ENCODE measurements at regions not wholly inside any gene's neighbourhood (a gene's known extent, or its start where the extent isn't known, plus 50 kb on each side); places are given as distances from the start of the nearest gene placed in this dataset.

GRCh38 chr16:25523183-25523582, 168.6 kb upstream of the HS3ST4 start:
- Histone ChIP-seq H3K4me1 (ENCODE audit: control insufficient read depth, insufficient read depth, low read length) (no peaks in the 10 kb centered on the region), H3K27me3 (ENCODE audit: control insufficient read depth, insufficient read depth, low read length) (no peaks in the 10 kb centered on the region)

More at GRCh38 chr16:25523183-25523582, 168.6 kb upstream of the HS3ST4 start:
- H3K4me3 ChIP-seq (ENCODE audit: insufficient read depth, low read depth, low read length), result no peak overlapping the region
- H2BK20ac ChIP-seq (ENCODE audit: low read depth, low read length), result no peak overlapping the region
- no peak for DNase-seq
- H3K9me1 ChIP-seq (ENCODE audit: insufficient read depth, low read length), result no peaks in the 10 kb centered on the region
- in situ Hi-C loops (cut with MboI; ENCODE audit: low sequenced_read_pairs) (loop anchor here (25.0 kb wide), 1 partner anchor 111 kb away; no protein-coding TSS in a partner anchor), intact Hi-C loops (cut with micrococcal nuclease) (no loop called here), dilution Hi-C loops (cut with HindIII; ENCODE audit: low sequenced_read_pairs, unreplicated experiment) (no loop called here)
- H2AK5ac ChIP-seq (ENCODE audit: low read depth, low read length), result no peak overlapping the region
- no peak overlapping the region for H2AK9ac ChIP-seq (replicated peaks; ENCODE audit: low read depth, low read length, poor library complexity)
- ChIA-PET CTCF (no interaction called here), POLR2A (ENCODE audit: unreplicated experiment) (no interaction called here)
- H3K4me2 ChIP-seq (ENCODE audit: low read depth, low read length), result no peak overlapping the region
- H2BK5ac ChIP-seq (ENCODE audit: low read depth, low read length, poor library complexity, severe bottlenecking), result no peak overlapping the region
- H4K91ac ChIP-seq (ENCODE audit: insufficient read depth, low read depth, low read length), result no peak overlapping the region
- H3K23ac ChIP-seq (ENCODE audit: low read depth, low read length), result no peak overlapping the region
- no peak overlapping the region for H3K18ac ChIP-seq (ENCODE audit: low read depth, low read length)
- no peak overlapping the region for H3K56ac ChIP-seq (ENCODE audit: extremely low read depth, insufficient read depth, low read length)
- no peak overlapping the region for H3K4ac ChIP-seq (ENCODE audit: low read depth, low read length)
- no peak for ATAC-seq (ENCODE audit: low read depth)
- no peak overlapping the region for H4K8ac ChIP-seq (ENCODE audit: low read depth in 2 of 2, low read length in 2 of 2)
- no peak overlapping the region for H2BK120ac ChIP-seq (ENCODE audit: low read depth, low read length)
- TF ChIP-seq FOS (IDR thresholded peaks at IDR 0.05; ENCODE audit: low read depth, low read length) (no peak), SMC3 (IDR thresholded peaks at IDR 0.05; ENCODE audit: low read depth, low read length) (no peak), USF2 (IDR thresholded peaks at IDR 0.05; ENCODE audit: low read depth, low read length) (no peak), MAZ (IDR thresholded peaks at IDR 0.05; ENCODE audit: borderline replicate concordance, low read depth, low read length) (no peak)
- no peaks in the 10 kb centered on the region for H4K20me1 ChIP-seq (ENCODE audit: insufficient read depth, low read length)
- H3K79me1 ChIP-seq (ENCODE audit: low read depth in 1 of 2, low read length in 2 of 2), result no peaks in the 10 kb centered on the region
- no peak overlapping the region for H4K5ac ChIP-seq (ENCODE audit: low read depth, low read length)
- H2AFZ ChIP-seq (replicated peaks; ENCODE audit: low read length, poor library complexity), result no peak overlapping the region
- H3K14ac ChIP-seq (replicated peaks; ENCODE audit: low read depth, low read length), result no peak overlapping the region
- no TSS peak for BruUV-seq (replicated peaks)
- no peak overlapping the region for H3K27ac ChIP-seq (ENCODE audit: insufficient read depth, low read length)
- peaks cover 4% of the 10 kb centered on the region for H3K9me3 ChIP-seq (ENCODE audit: control insufficient read depth, insufficient read depth, low read length)
- WGBS, 2 experiments (ENCODE audit: extremely low coverage in 2 of 2, insufficient read length in 1 of 2), result 49% methylated on average over 5 of the region's 6 CpGs; no CpG with 5 or more reads in 1 of the 2 experiments
- H3K36me3 ChIP-seq (ENCODE audit: control insufficient read depth, insufficient read depth, low read length), result no peaks in the 10 kb centered on the region
- H2BK15ac ChIP-seq (ENCODE audit: low read depth, low read length), result no peak overlapping the region
- H3K9ac ChIP-seq (ENCODE audit: low read depth, low read length), result no peak overlapping the region
